ENCODE measurements at regions not wholly inside any gene's neighbourhood (a gene's known extent, or its start where the extent isn't known, plus 50 kb on each side); places are given as distances from the start of the nearest gene placed in this dataset.

- ATAC-seq (ENCODE audit: low read depth) (no peak), DNase-seq (no peak)
- peaks cover 2% of the 10 kb centered on the region for H3K9me3 Mint-ChIP-seq
- POLR2A ChIA-PET, result no interaction called here
- no peaks in the 10 kb centered on the region for H3K4me1 Mint-ChIP-seq
- peaks cover 3% of the 10 kb centered on the region for H3K27me3 Mint-ChIP-seq
- H3K27ac Mint-ChIP-seq, result no peak overlapping the region
- H3K36me3 Mint-ChIP-seq, result no peaks in the 10 kb centered on the region
- no peak overlapping the region for H3K4me3 Mint-ChIP-seq
Observed at GRCh38 chr7:54837168-54837567, 78.2 kb upstream of the SEC61G start.

- no peak overlapping the region for H3K27ac Mint-ChIP-seq
- H3K4me3 Mint-ChIP-seq, result no peak overlapping the region
- peaks cover 3% of the 10 kb centered on the region for H3K27me3 Mint-ChIP-seq
- POLR2A ChIA-PET, result no interaction called here
- peaks cover 2% of the 10 kb centered on the region for H3K9me3 Mint-ChIP-seq
- no peaks in the 10 kb centered on the region for H3K4me1 Mint-ChIP-seq
- DNase-seq, result no peak
- no peaks in the 10 kb centered on the region for H3K36me3 Mint-ChIP-seq
- no peak for ATAC-seq (ENCODE audit: low read depth)
Observed at GRCh38 chr7:54837761-54838160, 78.8 kb upstream of the SEC61G start.

DNA sequence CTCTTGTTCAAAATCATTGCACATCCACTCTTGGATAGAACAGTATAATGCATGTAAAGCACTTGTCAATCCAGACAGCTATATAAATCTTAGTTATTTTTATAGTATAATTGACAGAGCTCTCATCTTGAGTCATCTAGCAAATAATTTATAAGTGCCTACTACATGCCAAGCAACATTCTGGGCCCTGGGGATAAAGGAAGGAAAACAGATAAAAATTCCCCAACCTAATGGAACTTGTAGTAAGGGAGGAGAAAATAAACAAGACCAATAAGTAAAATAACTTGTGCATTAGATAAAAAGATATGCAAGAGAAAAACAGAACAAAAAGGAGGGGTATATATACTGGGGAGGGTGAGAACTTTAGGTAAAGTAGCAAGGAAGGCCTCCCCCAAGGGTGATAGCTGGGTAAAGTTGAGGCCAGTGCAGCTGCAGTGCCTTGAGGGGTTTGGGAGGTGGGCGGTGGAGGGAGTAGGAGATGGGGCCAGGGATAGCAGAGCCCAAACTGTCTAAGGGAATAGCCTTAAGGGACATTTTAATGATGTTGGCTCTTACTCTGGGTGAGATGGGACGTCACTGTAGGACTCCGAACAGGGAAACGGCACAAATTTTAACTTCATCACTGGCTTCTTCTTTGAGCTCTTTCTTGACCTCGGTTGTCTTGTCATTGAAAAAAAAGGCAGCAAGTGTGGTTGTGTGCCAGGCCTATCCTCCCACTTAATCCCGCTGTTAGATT, 79.3 kb upstream of the SEC61G start:
- Mint-ChIP-seq H3K4me3 (no peak overlapping the region), H3K4me1 (no peaks in the 10 kb centered on the region), H3K27ac (no peak overlapping the region), H3K27me3 (peaks cover 3% of the 10 kb centered on the region), H3K36me3 (no peaks in the 10 kb centered on the region), H3K9me3 (peaks cover 2% of the 10 kb centered on the region)
- POLR2A ChIA-PET, result no interaction called here
- ATAC-seq (ENCODE audit: low read depth) (no peak), DNase-seq (no peak)

- H3K36me3 Mint-ChIP-seq, result no peaks in the 10 kb centered on the region
- H3K4me1 Mint-ChIP-seq, result peaks cover 2% of the 10 kb centered on the region
- no peak overlapping the region for H3K27ac Mint-ChIP-seq
- no peak for ATAC-seq (ENCODE audit: low read depth)
- no peak overlapping the region for H3K4me3 Mint-ChIP-seq
- POLR2A ChIA-PET, result no interaction called here
- DNase-seq, result no peak
- H3K27me3 Mint-ChIP-seq, result peaks cover 3% of the 10 kb centered on the region
- H3K9me3 Mint-ChIP-seq, result peaks cover 2% of the 10 kb centered on the region
Observed at GRCh38 chr7:54839575-54840213, 80.7 kb upstream of the SEC61G start.

DNA sequence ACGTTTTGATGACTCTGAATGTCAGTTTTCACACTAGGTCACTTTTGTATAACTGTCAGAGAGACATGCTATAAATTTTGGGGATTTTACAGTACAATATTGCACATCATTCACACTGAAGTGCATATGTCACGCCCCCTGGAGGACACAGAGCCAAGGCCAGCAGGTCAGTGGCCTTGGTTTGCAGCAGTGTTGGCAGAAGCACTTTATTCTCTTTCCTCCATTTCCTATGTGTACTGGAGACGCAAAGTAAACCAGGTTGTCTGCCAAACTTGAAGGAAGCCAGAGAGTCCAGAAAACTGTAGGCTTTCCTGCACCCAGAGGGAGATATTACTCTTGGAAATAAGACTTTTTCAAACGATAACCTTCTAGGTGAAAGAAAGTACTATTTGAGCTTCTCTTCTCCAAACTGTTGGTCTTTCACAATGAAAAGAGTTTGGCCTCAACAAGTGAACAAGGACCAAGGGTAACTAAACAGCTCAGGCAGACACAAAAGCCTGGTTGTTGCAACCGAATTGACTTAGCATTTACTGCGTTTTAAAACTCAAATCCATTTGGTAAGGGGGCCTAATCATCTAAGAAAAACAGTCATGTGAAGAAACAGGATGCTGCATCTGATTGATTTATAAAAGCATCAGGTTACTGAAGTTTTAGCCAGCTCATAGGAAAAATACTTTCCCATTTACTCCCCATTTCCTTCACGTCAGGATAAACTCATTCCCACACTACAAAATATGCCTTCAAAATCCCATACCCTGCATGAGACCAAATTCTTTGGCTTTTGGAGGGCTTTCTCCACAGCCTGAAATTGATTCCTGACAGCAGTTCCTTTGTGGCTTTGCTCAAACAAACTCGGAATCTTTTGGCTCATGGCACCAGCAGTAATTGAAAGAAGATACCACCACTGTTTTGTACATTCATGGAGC, 83.0 kb upstream of the SEC61G start:
- Mint-ChIP-seq H3K27me3 (peaks cover 3% of the 10 kb centered on the region), H3K4me1 (peaks cover 2% of the 10 kb centered on the region), H3K27ac (no peak overlapping the region), H3K9me3 (no peaks in the 10 kb centered on the region), H3K36me3 (no peaks in the 10 kb centered on the region), H3K4me3 (no peak overlapping the region)
- ATAC-seq (ENCODE audit: low read depth) (no peak), DNase-seq (no peak)
- POLR2A ChIA-PET, result no interaction called here

DNA sequence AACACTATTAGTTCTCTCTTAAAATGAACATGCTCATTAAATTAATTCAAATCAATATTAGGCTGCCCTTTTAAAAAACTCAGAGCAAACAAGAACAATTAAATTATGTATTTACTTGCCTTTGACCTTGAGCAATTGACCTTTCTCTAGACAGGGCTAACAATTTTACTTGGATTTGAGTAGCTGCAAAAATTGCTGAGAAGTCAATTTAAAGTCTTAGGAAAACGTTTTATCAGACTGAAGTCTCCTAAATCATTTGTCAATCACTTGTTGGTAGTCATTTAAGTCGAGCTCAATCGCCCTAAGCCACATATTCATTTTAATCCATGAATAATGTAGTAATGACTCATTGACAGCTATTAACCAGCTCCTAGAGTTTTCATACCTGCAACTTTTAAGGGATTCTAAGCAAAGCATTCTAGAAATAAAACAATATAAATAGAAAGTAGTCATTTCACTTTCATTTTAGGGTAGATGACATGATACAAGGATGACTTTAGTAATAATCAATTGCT, 84.9 kb upstream of the SEC61G start:
- POLR2A ChIA-PET, result no interaction called here
- Mint-ChIP-seq H3K9me3 (no peaks in the 10 kb centered on the region), H3K4me1 (peaks cover 2% of the 10 kb centered on the region), H3K4me3 (no peak overlapping the region), H3K27me3 (peaks cover 2% of the 10 kb centered on the region), H3K27ac (no peak overlapping the region), H3K36me3 (no peaks in the 10 kb centered on the region)
- no peak for ATAC-seq (ENCODE audit: low read depth)
- DNase-seq, result no peak

DNA sequence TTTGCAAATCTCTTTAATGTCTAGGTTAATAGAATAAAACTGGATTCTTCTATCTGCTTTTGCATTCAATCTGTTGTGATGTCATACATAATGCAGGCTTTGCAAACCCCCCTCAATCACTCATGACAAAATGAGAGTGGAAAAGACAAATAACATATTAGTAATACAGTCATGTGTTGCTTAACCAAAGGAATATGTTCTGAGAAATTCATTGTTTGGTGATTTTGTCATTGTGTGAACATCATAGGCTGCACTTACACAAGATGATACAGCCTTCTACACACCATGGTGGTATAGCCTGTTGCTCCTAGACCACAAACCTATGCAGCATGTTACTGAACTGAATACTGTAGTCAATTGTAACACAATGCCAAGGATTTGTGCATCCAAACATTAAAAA, 87.3 kb upstream of the SEC61G start:
- no peaks in the 10 kb centered on the region for H3K36me3 Mint-ChIP-seq
- peaks cover 2% of the 10 kb centered on the region for H3K27me3 Mint-ChIP-seq
- DNase-seq, result no peak
- peaks cover 2% of the 10 kb centered on the region for H3K4me1 Mint-ChIP-seq
- H3K27ac Mint-ChIP-seq, result no peak overlapping the region
- POLR2A ChIA-PET, result no interaction called here
- H3K4me3 Mint-ChIP-seq, result no peak overlapping the region
- H3K9me3 Mint-ChIP-seq, result peaks cover 3% of the 10 kb centered on the region
- ATAC-seq (ENCODE audit: low read depth), result no peak

DNA sequence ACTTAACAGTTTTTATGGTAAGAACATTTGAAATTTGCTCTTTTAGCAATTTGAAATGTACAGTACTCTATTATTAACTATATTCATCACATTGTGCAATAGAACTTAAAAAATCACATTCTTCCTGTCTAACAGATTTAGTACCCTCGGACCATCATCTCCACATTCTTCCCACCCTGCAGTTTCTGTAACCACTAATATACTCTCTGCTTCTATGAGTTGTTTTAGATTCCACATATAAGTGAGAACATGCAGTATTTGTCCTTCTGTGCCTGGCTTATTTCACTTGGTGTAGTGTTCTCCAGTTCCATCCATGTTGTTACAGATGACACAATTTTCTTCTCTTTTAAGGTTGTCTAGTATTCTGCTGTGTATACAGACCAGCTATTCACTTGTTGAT, 88.9 kb upstream of the SEC61G start:
- H3K9me3 Mint-ChIP-seq, result peaks cover 8% of the 10 kb centered on the region
- ATAC-seq (ENCODE audit: low read depth) (no peak), DNase-seq (no peak)
- peaks cover 2% of the 10 kb centered on the region for H3K4me1 Mint-ChIP-seq
- H3K36me3 Mint-ChIP-seq, result no peaks in the 10 kb centered on the region
- no peak overlapping the region for H3K4me3 Mint-ChIP-seq
- H3K27me3 Mint-ChIP-seq, result peaks cover 2% of the 10 kb centered on the region
- H3K27ac Mint-ChIP-seq, result no peak overlapping the region
- POLR2A ChIA-PET, result no interaction called here

DNA sequence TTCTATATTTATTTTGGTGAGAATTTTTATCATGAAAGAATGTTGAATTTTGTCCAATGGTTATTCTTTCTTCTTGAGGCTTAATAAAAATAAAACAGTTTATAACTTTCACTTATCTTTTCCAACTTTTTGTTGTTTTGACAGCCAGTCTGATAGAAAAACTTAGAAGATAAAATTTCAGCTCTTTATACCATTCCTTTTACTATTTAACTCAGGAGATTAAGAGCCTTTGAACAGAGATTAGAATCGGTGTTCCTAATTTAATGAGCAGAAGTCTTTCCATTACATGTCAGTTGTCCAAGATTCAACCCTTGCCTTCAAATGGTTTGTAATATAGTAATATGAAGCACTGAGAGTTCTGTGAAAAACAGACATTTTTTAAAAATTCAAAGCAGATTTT, 97.8 kb upstream of the SEC61G start:
- Mint-ChIP-seq H3K4me1 (no peaks in the 10 kb centered on the region), H3K9me3 (peaks cover 5% of the 10 kb centered on the region), H3K36me3 (no peaks in the 10 kb centered on the region), H3K4me3 (no peak overlapping the region), H3K27me3 (no peaks in the 10 kb centered on the region), H3K27ac (no peak overlapping the region)
- ATAC-seq (ENCODE audit: low read depth) (no peak), DNase-seq (no peak)
- POLR2A ChIA-PET, result no interaction called here

- H3K27ac Mint-ChIP-seq, result no peak overlapping the region
- H3K9me3 Mint-ChIP-seq, result peaks cover 5% of the 10 kb centered on the region
- no peaks in the 10 kb centered on the region for H3K27me3 Mint-ChIP-seq
- no peaks in the 10 kb centered on the region for H3K4me1 Mint-ChIP-seq
- no peaks in the 10 kb centered on the region for H3K36me3 Mint-ChIP-seq
- no peak overlapping the region for H3K4me3 Mint-ChIP-seq
- POLR2A ChIA-PET, result no interaction called here
- DNase-seq (no peak), ATAC-seq (ENCODE audit: low read depth) (no peak)
Observed at GRCh38 chr7:54857294-54857693, 98.3 kb upstream of the SEC61G start.

DNA sequence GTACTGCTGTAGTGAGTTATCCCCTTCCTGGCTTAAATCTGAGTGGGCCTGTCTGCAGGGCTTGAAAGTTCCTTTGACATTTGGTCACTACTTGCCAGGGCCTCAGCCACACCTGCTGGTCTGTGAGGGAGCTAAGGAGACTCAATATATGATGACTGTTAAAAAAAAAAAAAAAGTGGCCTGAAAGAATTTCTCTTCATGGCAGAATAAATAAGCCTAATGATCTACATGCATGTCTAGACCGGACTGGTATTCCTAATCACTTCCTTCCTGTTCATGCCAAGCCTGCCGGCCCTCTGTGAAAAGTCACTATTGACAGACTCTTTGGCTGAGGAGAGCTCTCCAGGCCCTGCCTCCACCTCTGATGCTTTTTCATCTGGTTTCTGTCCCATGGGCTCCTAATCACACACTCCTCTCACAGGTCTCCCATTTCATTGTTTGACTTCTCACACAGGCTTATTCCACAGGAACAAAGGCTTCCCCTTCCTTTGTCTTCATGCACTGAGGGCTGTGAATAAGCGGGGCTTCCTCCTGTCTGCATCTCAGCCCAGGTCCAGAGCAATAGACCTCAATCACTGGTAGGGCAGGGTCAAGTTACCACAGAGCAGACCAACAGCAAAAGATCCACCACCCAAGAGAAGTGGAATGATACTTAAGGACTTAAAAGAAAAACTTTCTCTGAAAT, 99.1 kb upstream of the SEC61G start:
- no peaks in the 10 kb centered on the region for H3K4me1 Mint-ChIP-seq
- H3K36me3 Mint-ChIP-seq, result no peaks in the 10 kb centered on the region
- no peaks in the 10 kb centered on the region for H3K27me3 Mint-ChIP-seq
- no peak overlapping the region for H3K27ac Mint-ChIP-seq
- ATAC-seq (ENCODE audit: low read depth), result no peak
- H3K9me3 Mint-ChIP-seq, result peaks cover 2% of the 10 kb centered on the region
- no peak overlapping the region for H3K4me3 Mint-ChIP-seq
- no peak for DNase-seq
- POLR2A ChIA-PET, result no interaction called here

DNA sequence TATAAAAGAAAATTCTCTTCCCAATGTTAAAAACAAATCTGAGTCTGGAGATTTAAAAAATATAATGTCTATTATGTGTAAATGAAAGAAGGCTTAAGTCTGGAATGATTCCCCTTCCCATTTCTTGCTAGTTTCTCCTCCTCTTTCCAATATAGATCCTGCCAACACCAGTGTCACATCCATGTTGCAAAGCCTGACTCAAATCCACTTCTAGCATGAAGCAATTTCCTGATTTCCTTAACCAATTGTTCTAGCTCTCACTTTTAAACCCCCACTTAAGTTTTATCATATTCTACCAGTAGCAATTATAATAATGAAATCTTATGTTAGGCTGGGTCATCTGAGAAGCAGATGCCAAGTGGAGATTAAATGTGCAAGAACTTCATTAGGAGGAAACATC, 100.1 kb upstream of the SEC61G start:
- POLR2A ChIA-PET, result no interaction called here

DNA sequence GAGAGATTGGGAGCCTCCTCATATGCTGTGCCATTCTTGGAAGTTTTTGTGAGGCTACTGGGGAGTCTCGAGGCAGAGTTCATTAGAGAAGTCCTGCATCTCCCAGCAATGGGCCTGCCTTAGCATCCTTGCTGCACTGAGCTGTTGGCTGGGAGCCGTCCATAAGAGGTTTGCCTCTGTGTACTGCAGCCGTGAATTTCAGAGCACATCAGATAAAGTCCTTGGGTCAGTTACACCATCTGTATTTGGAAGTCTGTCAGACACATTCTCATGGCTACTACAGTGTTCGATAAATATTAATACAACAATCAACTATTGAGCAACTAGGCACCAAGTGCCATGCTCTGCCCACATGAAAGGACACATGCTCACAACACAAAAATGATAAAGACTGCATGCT, 100.5 kb upstream of the SEC61G start:
- Mint-ChIP-seq H3K36me3 (no peaks in the 10 kb centered on the region), H3K27ac (no peak overlapping the region), H3K27me3 (no peaks in the 10 kb centered on the region), H3K4me1 (no peaks in the 10 kb centered on the region), H3K4me3 (no peak overlapping the region), H3K9me3 (peaks cover 2% of the 10 kb centered on the region)
- POLR2A ChIA-PET, result no interaction called here
- ATAC-seq (ENCODE audit: low read depth) (no peak), DNase-seq (no peak)

More for the DNA sequence above, 100.1 kb upstream of the SEC61G start:
- no peaks in the 10 kb centered on the region for H3K4me1 Mint-ChIP-seq
- ATAC-seq (ENCODE audit: low read depth) (no peak), DNase-seq (no peak)
- H3K27ac Mint-ChIP-seq, result no peak overlapping the region
- H3K9me3 Mint-ChIP-seq, result peaks cover 2% of the 10 kb centered on the region
- H3K4me3 Mint-ChIP-seq, result no peak overlapping the region
- no peaks in the 10 kb centered on the region for H3K27me3 Mint-ChIP-seq
- H3K36me3 Mint-ChIP-seq, result no peaks in the 10 kb centered on the region
